Activated T-helper 1 cell treated with anti-CD3 and anti-CD28 coated beads, Interleukin-12 subunit alpha, Interleukin-12 subunit beta, Interleukin-2, Interleukin-4 antibody, amounts not matched to agents 30 ng/mL and 10 ng/mL and 1 ng/mL, durations not matched to agents 14 hours and 24 hours and 36 hours (primary cell): ENCODE measurements at regions not wholly inside any gene's neighbourhood (a gene's known extent, or its start where the extent isn't known, plus 50 kb on each side); places are given as distances from the start of the nearest gene placed in this dataset.

ENCODE experiments used
- DNase-seq: peaks from one replicate; pipeline ENCODE4 v3.0.0; 2021; ENCODE audit warnings: low spot score
- H3K27ac Mint-ChIP-seq: one replicate; pipeline ENCODE4 v1.8.0; 2021; ENCODE audit warnings: mild to moderate bottlenecking, mixed read lengths
- H3K27me3 Mint-ChIP-seq: one replicate; pipeline ENCODE4 v1.8.0; 2022; ENCODE audit warnings: mild to moderate bottlenecking, moderate library complexity, mixed read lengths; ENCODE audit not compliant: insufficient read depth
- H3K36me3 Mint-ChIP-seq: one replicate; pipeline ENCODE4 v1.8.0; 2021; ENCODE audit warnings: low read depth, mixed read lengths
- H3K4me1 Mint-ChIP-seq: one replicate; pipeline ENCODE4 v1.8.0; 2021; ENCODE audit warnings: low read depth, mixed read lengths
- H3K4me3 Mint-ChIP-seq: one replicate; pipeline ENCODE4 v1.8.0; 2021; ENCODE audit warnings: mild to moderate bottlenecking, moderate library complexity, mixed read lengths
- H3K9me3 Mint-ChIP-seq: one replicate; pipeline ENCODE4 v1.8.0; 2021; ENCODE audit warnings: mixed read lengths
- intact Hi-C: fragments of 100-400 bp; cut with micrococcal nuclease; formaldehyde crosslinking; loops from one replicate; pipeline ENCODE4 v1.15.1; 2024

DNA sequence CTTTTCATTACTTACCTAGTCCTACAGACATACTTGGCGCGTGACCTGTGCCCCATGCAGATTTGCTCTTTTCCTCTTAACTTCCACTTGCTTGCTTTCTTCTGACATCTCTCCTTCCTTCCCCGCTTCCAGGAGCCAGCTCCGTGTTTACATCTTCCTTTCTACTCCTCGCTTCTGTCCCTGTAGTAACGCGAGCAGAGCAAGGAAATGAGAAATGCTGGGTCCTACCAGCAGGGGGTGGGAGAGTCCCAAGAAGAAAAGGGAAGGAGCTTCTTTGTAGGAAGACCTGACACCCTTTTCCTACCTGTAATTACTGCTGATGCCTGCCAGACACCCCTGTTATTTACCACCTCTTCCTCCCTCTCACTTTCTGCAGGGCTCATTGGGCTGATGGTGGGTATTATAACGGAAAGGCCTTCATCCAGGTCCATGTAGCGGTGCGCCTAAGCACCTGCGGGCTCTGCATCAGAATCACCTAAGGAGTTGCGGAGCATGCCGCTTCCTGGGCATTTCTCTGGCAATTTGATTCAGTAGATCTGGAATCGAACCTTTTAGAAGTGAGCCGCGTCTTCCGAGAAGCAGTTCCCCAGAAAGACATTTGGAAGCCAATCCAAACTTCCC, 1260.8 kb upstream of the WWC1 start:
- Mint-ChIP-seq H3K36me3 (no peaks in the 10 kb centered on the region), H3K27me3 (no peaks in the 10 kb centered on the region), H3K9me3 (peaks cover 3% of the 10 kb centered on the region), H3K27ac (no peak overlapping the region), H3K4me1 (no peaks in the 10 kb centered on the region), H3K4me3 (no peak overlapping the region)
- no peak for DNase-seq
- intact Hi-C loops = no loop called here

DNA sequence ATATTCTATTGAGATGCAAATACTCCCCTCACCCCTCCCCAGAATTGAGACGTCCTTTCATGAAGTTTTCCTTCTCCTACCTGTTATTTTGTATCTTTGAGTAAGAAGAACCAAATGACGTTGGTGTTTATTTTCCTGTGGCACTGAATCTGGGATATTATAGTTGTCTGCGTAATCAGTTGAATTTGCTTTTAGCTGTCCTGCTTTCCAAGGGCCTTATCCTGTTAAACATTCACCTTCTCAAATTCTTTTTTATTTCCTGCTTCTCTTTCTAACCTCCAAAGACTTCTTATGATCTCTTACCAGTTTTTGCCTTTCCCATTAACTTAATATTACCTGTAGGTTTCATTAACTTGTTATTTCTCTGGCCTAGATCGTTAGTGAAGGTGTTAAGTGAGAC, 1254.9 kb upstream of the WWC1 start:
- Mint-ChIP-seq H3K9me3 (no peaks in the 10 kb centered on the region), H3K27me3 (no peaks in the 10 kb centered on the region), H3K27ac (no peak overlapping the region), H3K4me1 (no peaks in the 10 kb centered on the region), H3K36me3 (no peaks in the 10 kb centered on the region), H3K4me3 (no peak overlapping the region)
- no peak for DNase-seq
- intact Hi-C loops = no loop called here

DNA sequence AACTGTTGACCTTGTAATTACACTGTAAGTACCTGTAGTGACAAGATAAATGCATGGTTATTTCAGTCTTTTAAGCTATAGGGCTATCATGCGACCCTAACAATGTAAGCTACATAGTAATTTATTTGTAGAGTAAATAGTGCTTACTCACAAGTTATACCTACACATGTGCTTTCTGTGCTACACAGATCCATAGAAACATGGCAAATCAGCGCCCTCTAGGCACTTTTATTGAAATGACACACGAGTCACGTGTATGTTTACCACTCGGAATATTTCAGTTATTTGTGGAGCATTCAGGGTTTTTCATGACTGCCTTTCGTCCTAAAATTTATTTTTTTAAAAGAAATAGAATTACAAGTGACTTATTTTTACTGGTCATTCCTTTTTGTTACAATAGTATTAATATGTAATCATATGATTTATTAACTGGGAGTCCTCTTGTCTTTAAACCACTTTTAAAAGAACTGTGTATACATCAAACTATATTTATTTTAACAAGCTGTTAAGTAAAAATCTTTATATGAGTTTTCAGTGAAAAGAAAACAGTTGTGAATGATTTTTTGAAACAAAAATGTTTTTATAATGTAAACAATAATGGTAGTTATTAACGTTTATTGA, 1242.3 kb upstream of the WWC1 start:
- Mint-ChIP-seq H3K27ac (no peak overlapping the region), H3K4me1 (no peaks in the 10 kb centered on the region), H3K27me3 (no peaks in the 10 kb centered on the region), H3K36me3 (no peaks in the 10 kb centered on the region), H3K9me3 (no peaks in the 10 kb centered on the region), H3K4me3 (no peak overlapping the region)
- DNase-seq = no peak
- intact Hi-C loops = no loop called here

DNA sequence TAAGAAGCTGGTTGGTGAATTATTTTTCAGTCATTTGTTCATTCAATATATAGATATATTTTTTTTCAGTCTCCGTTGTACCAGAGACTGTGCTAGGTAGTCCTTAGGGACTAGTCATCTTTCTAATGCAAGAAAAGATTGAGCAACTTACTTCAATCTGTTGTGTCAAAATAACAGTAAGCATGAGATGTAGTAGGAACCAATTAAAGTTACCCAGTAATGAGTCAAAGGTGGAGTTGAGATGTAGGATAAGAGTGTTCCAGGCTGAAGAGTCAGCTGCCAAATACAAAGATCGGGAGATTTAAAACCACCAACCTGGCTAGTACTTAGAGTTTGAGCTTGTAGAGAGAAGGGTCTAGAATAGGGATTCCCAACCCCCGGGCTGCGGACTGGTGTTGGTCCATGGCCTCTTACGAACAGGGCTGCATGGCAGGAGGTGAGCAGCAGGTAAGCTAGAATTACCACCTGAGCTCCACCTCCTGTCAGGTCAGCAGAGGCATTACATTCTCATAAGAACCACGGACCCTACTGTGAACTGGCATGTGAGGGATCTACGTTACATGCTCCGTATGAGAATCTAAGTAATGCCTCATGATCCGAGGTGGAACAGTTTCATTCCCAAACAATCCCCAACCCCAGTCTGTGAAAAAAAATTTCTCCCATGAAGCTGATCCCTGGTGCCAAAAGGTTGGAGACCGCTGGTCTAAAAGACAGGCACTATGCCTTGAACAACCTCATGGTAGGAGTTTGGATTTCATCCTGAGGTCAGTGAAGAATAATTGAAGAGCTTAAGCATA, 1241.5 kb upstream of the WWC1 start:
- Mint-ChIP-seq H3K27ac (no peak overlapping the region), H3K4me1 (no peaks in the 10 kb centered on the region), H3K27me3 (no peaks in the 10 kb centered on the region), H3K36me3 (no peaks in the 10 kb centered on the region), H3K4me3 (no peak overlapping the region), H3K9me3 (no peaks in the 10 kb centered on the region)
- intact Hi-C loops = no loop called here
- no peak for DNase-seq

DNA sequence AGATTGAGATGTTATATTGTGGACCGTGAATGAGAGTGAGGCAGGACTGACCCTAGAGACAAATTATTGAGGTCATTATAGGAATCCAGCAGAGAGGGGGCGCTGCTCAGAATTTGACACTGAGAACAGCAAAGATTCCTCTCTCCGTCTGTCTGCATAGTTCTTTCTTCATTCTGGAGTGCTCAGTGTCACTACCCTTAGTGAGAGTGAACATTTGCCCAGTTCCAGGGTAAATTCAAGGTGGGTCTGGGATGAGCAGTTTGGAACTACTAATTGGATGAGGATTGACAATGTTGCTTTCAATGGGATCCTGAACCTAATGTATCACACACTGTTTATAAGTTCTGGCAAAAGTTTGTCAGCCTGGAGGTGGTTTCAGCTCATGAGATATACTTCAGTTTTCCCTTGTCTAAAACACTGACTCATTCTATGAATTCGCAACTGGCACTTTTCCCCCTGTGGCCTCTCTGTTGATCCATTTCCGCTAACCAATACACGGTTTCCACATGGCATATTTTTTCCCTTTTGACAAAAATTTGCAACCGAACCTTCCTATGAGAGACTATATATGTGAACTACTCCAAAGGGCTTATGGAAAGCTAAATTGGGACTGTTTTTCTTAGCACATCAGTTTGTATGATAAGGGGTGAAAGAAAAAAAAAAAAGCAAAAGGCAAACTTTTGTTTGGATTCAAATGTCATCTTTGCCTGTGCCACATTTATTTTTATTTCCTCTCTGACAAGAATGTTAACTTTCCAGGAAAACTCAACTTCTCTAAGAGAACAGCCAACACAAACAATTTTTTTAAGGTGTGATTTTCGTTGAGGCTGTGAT, 1240.7 kb upstream of the WWC1 start:
- DNase-seq = no peak
- Mint-ChIP-seq H3K4me3 (no peak overlapping the region), H3K4me1 (no peaks in the 10 kb centered on the region), H3K9me3 (no peaks in the 10 kb centered on the region), H3K27ac (no peak overlapping the region), H3K36me3 (no peaks in the 10 kb centered on the region), H3K27me3 (no peaks in the 10 kb centered on the region)
- intact Hi-C loops = no loop called here

DNA sequence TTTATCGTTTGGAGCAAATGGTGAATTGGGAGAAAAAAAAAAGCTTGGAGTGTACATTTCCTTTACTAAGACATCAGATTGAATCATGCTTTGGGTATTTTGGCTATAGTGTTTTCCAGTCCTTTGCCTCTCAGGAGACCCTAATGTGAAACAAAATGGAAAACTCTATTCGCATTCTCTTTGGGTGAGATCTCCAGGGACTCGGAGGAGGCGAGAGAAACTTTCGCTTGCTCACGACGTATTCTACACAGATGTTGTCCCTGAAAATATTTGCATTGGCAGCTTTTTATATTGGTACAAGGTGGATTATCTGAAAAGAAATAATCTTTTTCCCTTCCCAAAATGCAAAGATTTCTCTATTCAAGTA, 1240.1 kb upstream of the WWC1 start:
- H3K27ac Mint-ChIP-seq = no peak overlapping the region
- H3K27me3 Mint-ChIP-seq = no peaks in the 10 kb centered on the region
- intact Hi-C loops = no loop called here
- H3K36me3 Mint-ChIP-seq = no peaks in the 10 kb centered on the region
- no peak for DNase-seq
- H3K9me3 Mint-ChIP-seq = no peaks in the 10 kb centered on the region
- H3K4me1 Mint-ChIP-seq = no peaks in the 10 kb centered on the region
- no peak overlapping the region for H3K4me3 Mint-ChIP-seq

DNA sequence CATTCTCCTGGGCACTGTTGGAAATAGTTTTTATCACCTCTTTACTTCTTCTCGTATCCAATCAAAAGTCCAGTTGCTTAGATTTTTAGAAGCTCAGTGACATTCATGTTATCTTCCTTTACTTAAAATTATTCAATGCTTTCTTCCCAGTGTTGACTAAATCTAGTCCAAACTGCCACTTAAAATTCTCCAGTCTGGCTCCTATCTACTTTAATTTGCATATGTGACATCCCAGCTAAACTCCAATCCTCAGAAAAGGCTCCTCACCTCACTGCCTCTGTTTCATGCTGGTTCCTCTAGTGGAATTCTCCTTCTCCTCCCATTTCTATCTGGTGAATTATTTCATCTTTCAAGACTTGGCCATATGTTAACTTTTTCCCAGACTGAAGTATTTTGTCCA, 1238.7 kb upstream of the WWC1 start:
- no peak overlapping the region for H3K27ac Mint-ChIP-seq
- no peaks in the 10 kb centered on the region for H3K9me3 Mint-ChIP-seq
- H3K36me3 Mint-ChIP-seq = no peaks in the 10 kb centered on the region
- no peaks in the 10 kb centered on the region for H3K4me1 Mint-ChIP-seq
- intact Hi-C loops = no loop called here
- no peak for DNase-seq
- H3K4me3 Mint-ChIP-seq = no peak overlapping the region
- no peaks in the 10 kb centered on the region for H3K27me3 Mint-ChIP-seq

DNA sequence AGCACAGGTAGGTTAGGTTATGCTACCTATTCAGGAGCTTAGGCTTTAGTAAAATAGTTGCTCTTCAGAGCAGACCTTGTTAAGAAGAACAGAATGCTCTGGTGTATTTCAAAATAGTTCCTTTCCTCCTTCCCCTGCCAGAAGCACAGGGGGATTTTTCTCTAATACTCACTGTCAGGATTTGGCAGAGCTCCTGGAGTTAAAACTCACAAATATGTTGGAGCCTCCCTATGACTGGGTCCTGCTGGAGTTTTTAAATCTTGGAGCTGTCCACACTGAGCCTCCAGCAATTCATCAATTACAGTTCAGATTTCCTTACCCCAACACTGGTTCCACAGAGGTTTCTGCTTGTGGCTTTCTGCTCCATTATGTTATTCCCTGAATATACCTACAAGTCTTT, 1233.8 kb upstream of the WWC1 start:
- Mint-ChIP-seq H3K4me3 (no peak overlapping the region), H3K9me3 (no peaks in the 10 kb centered on the region), H3K4me1 (no peaks in the 10 kb centered on the region), H3K27ac (no peak overlapping the region), H3K36me3 (no peaks in the 10 kb centered on the region), H3K27me3 (no peaks in the 10 kb centered on the region)
- DNase-seq = no peak
- intact Hi-C loops = no loop called here

DNA sequence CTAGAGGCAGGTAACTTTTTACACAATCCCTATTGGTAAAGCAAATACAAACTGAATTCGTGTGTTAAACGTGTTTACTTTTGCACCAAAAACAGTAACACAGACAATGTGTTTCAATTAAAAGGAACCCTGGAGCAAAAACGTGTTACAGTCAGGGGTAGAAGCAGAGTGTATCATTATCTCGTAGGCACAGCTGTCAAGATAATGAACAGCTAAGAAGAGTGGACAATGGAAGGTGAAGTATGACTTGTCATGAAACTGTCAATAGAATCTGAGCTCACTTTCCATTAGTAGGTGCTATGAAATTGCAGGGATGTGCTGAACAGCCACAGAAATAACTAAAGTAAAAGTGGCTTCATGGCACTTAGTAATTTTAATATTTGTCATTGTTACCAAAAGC, 1229.8 kb upstream of the WWC1 start:
- no peaks in the 10 kb centered on the region for H3K27me3 Mint-ChIP-seq

DNA sequence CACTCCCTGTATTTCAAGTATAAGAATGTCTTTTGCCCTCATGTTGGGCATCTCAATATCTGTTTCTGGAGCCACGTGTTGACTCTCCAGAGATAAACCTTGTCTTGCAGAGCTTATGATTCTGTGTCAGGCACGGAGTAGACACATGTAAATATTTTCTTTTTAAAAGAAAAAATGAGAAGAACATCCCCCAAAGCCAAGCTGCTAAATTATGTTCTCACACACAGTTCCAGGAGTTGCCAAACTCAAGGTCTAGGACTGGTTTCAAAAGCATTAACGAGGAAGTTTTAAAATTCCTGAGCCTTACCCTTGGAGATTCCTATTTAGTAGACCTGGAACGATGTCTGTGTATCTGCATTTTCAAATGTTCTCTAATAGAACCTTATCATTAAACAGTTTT, 1228.3 kb upstream of the WWC1 start:
- Mint-ChIP-seq H3K9me3 (no peaks in the 10 kb centered on the region), H3K27me3 (no peaks in the 10 kb centered on the region), H3K36me3 (no peaks in the 10 kb centered on the region), H3K27ac (no peak overlapping the region), H3K4me1 (no peaks in the 10 kb centered on the region), H3K4me3 (no peak overlapping the region)
- DNase-seq = no peak
- intact Hi-C loops = no loop called here

More for the DNA sequence above, 1229.8 kb upstream of the WWC1 start:
- H3K9me3 Mint-ChIP-seq = no peaks in the 10 kb centered on the region
- no peak overlapping the region for H3K4me3 Mint-ChIP-seq
- H3K4me1 Mint-ChIP-seq = no peaks in the 10 kb centered on the region
- H3K36me3 Mint-ChIP-seq = no peaks in the 10 kb centered on the region
- H3K27ac Mint-ChIP-seq = no peak overlapping the region
- intact Hi-C loops = no loop called here
- DNase-seq = no peak

DNA sequence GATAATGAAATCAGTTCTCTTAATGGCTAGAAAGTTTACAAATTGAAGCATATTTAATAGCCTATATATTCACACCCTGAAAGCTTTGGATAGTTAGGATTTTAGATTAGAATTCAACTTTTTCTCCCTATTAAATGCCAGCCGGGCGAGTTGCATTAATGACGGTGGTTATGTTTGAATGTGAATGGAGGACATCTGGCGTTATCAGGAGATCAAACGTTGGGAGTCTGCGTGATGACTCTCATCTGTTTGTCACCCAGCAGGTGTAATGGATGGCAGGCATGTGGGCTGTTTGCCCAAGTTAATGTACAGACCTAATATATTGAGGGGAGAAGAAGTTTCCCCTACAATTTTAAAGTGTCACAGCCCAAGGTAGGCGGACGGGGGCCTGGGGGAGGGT, 1227.7 kb upstream of the WWC1 start:
- Mint-ChIP-seq H3K27me3 (no peaks in the 10 kb centered on the region), H3K4me3 (no peak overlapping the region), H3K27ac (no peak overlapping the region), H3K36me3 (no peaks in the 10 kb centered on the region), H3K9me3 (no peaks in the 10 kb centered on the region), H3K4me1 (no peaks in the 10 kb centered on the region)
- intact Hi-C loops = no loop called here
- DNase-seq = no peak

DNA sequence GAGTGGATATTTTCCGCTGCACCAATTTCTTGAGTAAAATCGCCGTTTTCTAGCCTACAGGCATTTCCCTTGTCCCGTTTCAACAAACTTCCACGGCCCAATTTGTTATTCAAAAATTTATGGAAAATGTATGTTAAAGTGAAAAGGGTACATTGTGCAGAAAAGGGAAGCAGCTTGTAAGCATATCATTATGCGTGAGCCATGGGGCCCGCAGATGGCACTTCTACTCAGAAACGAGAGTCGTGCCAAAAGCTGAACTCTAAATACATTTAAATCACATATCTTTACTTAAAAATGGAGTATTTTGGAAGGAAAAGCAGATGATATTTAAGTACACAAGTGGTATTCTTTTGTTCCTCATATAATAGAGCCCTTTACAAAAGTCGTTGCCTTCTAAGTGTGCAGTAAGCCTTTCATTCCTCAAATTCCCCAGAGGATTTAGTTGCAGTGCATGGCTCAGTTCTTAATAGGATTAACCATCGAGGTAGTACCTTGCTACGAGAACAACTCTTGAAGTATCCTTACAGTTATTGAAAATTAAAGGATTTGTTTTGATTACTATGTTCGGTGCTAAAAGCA, 1227.2 kb upstream of the WWC1 start:
- H3K36me3 Mint-ChIP-seq = no peaks in the 10 kb centered on the region
- no peaks in the 10 kb centered on the region for H3K27me3 Mint-ChIP-seq
- no peak for DNase-seq
- no peaks in the 10 kb centered on the region for H3K4me1 Mint-ChIP-seq
- no peaks in the 10 kb centered on the region for H3K9me3 Mint-ChIP-seq
- intact Hi-C loops = no loop called here
- no peak overlapping the region for H3K27ac Mint-ChIP-seq
- H3K4me3 Mint-ChIP-seq = no peak overlapping the region

DNA sequence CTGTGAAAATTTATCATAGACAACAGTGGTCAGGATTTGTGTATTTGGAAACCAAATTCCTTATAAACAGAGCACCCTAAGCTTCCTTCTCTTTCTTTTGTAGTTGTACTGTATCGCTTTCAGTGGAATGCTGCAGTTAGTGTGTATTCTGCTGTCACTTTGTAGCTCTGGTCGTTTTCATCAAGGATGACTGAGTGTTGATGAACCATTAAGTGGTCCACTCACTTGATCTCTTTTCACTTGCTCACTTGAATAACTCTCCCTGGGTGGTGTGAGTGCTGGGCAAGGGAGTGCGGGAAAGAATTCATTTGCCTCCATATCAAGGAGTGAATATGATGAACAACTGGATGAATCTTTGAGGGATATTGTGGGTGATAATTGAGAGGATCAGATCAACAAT, 1225.7 kb upstream of the WWC1 start:
- no peaks in the 10 kb centered on the region for H3K4me1 Mint-ChIP-seq
- H3K9me3 Mint-ChIP-seq = no peaks in the 10 kb centered on the region
- no peak overlapping the region for H3K27ac Mint-ChIP-seq
- H3K4me3 Mint-ChIP-seq = no peak overlapping the region
- intact Hi-C loops = no loop called here
- no peak for DNase-seq
- no peaks in the 10 kb centered on the region for H3K36me3 Mint-ChIP-seq
- no peaks in the 10 kb centered on the region for H3K27me3 Mint-ChIP-seq
